Astrocyte of the spinal cord (primary cell): ENCODE measurements at regions not wholly inside any gene's neighbourhood (a gene's known extent, or its start where the extent isn't known, plus 50 kb on each side); places are given as distances from the start of the nearest gene placed in this dataset.

ENCODE experiments used
- DNase-seq: peaks from one replicate; pipeline ENCODE4 v3.0.0; 2011; ENCODE audit warnings: low read depth, low spot score
- H3K4me3 ChIP-seq: 2 replicates; pipeline ENCODE4 v1.5.1; 2011; ENCODE audit warnings: low read depth, mild to moderate bottlenecking, low read length, moderate library complexity
- CTCF ChIP-seq: IDR thresholded peaks from 2 replicates; pipeline ENCODE4 v1.5.1; 2012; ENCODE audit warnings: low read depth, mild to moderate bottlenecking, low read length, inconsistent platforms
- in situ Hi-C: cut with HindIII; loops from 2 replicates; pipeline ENCODE4 v1.10.0; 2017; ENCODE audit warnings: low sequenced_read_pairs

GRCh38 chr1:24983006-24983680 lies 53.1 kb upstream of the RUNX3 start:
- in situ Hi-C loops, result no loop called here
- no peak for TF ChIP-seq CTCF
- DNase-seq, result no peak
- H3K4me3 ChIP-seq, result no peak overlapping the region

GRCh38 chr1:24981631-24982005 lies 51.5 kb upstream of the RUNX3 start:
- TF ChIP-seq CTCF, result no peak
- in situ Hi-C loops, result no loop called here
- H3K4me3 ChIP-seq, result no peak overlapping the region
- DNase-seq, result no peak

GRCh38 chr1:24980836-24981630 lies 51.0 kb upstream of the RUNX3 start:
- H3K4me3 ChIP-seq, result no peak overlapping the region
- in situ Hi-C loops, result no loop called here
- DNase-seq, result no peak
- no peak for TF ChIP-seq CTCF
